ENCODE measurements at regions not wholly inside any gene's neighbourhood (a gene's known extent, or its start where the extent isn't known, plus 50 kb on each side); places are given as distances from the start of the nearest gene placed in this dataset.
"Not testable (repeated sequence)": the region's sequence is repeated elsewhere in the genome, so short reads cannot be mapped to it uniquely, and the experiment has no call there.

DNA sequence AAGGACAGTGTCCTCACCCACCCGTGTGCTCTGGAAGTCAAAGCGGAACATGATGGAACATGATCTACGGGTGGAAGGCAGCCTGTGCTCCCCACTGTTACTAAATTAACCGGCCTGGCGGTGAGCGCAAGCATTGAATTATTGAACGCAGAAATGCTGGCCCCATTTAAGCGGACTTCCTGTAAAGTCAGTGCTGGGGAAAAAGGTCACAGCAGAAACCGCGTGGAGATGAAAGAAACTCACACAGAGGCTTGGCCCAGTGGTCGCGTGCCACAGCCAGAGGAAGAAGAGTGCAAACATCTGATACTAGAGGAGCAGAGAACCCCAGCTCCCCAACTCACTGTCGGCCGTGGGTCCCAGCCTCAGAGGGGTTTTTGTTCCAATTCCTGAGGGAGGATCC, 321.2 kb downstream of the ADGRD1 start:
- Histone ChIP-seq H3K27ac (ENCODE audit: low read length) (no peak overlapping the region), H3K4me1 (ENCODE audit: control insufficient read depth, low read depth, low read length) (no peaks in the 10 kb centered on the region), H3K9ac (ENCODE audit: low read length) (no peak overlapping the region), H3K36me3 (ENCODE audit: control insufficient read depth, low read depth, low read length) (no peaks in the 10 kb centered on the region), H3K9me3 (ENCODE audit: control insufficient read depth, low read depth, low read length) (no peaks in the 10 kb centered on the region), H3K4me3 (ENCODE audit: low read length) (no peak overlapping the region), H3K27me3 (ENCODE audit: control insufficient read depth, insufficient read depth, low read length) (no peaks in the 10 kb centered on the region)

DNA sequence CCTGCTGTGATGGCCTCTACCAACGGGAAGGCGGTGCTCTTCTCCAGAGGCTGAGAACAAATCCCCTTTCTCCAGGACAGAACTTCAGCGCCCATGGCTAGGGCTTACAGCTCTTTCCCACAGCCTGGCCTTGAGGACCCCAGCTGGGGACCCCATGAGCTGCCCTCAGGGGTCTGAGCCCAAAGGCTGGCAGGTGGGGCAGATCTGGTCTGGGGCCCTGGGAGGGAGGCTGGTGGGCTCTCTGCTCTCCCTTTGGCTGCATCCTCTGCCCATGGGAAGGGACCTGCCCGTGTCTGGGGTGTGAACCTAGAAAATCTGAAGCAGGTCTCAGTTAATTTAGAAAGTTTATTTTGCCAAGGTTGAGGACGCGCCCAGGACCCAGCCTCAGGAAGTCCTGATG, 322.1 kb downstream of the ADGRD1 start:
- Histone ChIP-seq H3K27ac (ENCODE audit: low read length) (no peak overlapping the region), H3K4me1 (ENCODE audit: control insufficient read depth, low read depth, low read length) (no peaks in the 10 kb centered on the region), H3K4me3 (ENCODE audit: low read length) (no peak overlapping the region), H3K36me3 (ENCODE audit: control insufficient read depth, low read depth, low read length) (no peaks in the 10 kb centered on the region), H3K9me3 (ENCODE audit: control insufficient read depth, low read depth, low read length) (no peaks in the 10 kb centered on the region), H3K9ac (ENCODE audit: low read length) (no peak overlapping the region), H3K27me3 (ENCODE audit: control insufficient read depth, insufficient read depth, low read length) (no peaks in the 10 kb centered on the region)

DNA sequence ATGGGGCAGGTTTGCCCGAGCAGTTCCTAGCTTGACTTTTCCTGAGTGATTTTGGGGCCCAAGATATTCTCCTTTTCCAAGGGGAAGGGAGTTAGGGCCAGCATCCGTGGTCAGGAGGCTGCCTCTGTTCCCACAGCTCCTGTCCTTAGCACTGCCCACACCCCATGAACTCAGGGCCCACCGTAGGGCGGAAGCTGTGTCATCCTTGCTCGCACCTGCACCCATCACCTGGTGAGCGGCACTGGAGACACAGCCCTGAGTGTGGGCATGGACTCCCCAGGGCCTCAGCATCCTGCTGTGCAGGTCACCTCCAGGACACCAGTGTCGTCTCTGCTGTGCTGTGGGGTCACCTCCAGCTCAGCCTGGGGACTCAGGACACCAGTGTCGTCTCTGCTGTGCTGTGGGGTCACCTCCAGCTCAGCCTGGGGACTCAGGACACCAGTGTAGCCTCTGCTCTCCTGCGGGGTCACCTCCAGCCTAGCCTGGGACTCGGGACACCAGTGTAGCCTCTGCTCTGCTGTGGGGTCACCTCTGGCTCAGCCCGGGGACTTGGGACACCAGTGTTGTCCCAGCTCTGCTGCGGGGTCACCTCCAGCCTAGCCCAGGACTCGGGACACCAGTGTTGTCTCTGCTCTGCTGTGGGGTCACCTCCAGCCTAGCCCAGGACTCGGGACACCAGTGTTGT, 322.9 kb downstream of the ADGRD1 start:
- Histone ChIP-seq H3K9me3 (ENCODE audit: control insufficient read depth, low read depth, low read length) (no peaks in the 10 kb centered on the region), H3K36me3 (ENCODE audit: control insufficient read depth, low read depth, low read length) (no peaks in the 10 kb centered on the region), H3K9ac (ENCODE audit: low read length) (no peak overlapping the region), H3K27ac (ENCODE audit: low read length) (no peak overlapping the region), H3K4me3 (ENCODE audit: low read length) (no peak overlapping the region), H3K27me3 (ENCODE audit: control insufficient read depth, insufficient read depth, low read length) (no peaks in the 10 kb centered on the region), H3K4me1 (ENCODE audit: control insufficient read depth, low read depth, low read length) (no peaks in the 10 kb centered on the region)

DNA sequence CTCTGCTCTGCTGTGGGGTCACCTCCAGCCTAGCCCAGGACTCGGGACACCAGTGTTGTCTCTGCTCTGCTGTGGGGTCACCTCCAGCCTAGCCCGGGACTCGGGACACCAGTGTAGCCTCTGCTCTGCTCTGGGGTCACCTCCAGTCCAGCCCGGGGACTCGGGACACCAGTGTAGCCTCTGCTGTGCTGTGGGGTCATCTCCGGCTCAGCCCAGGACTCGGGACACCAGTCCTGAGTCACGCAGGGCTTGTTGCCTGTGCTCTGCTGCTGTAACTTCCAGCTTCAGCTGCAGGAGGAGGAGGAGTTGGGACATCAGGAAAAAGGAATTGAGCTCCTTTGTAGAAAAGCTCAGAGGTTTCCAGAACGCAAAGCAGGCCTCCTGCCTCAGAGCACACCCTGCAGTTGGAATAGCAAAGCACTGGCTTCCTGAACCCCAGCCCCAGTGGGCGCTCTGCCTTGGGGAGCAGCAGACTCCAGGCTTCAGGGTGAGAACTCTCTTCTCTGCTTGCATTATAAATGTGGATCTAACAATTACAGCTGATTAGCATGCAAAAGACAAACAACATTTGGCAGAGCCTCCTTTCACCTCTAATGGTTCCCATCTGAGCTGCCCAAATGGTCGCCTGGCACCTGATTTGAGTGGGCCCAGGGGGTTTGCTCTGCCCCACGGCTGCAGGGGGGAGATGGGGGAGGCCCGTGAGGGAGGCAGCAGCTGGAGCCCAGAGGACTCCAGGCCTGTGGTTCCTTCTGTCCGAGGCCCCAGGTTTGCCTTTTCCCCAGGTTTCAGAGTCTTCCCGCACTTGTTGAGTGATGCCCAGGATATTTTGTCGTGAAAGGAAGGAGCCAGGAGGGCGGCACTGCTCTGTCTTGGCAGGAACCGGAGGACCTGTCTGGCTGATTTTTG, 323.7 kb downstream of the ADGRD1 start:
- not testable (repeated sequence) for H3K9me3 ChIP-seq (ENCODE audit: control insufficient read depth, low read depth, low read length); H3K27me3 ChIP-seq (ENCODE audit: control insufficient read depth, insufficient read depth, low read length)

DNA sequence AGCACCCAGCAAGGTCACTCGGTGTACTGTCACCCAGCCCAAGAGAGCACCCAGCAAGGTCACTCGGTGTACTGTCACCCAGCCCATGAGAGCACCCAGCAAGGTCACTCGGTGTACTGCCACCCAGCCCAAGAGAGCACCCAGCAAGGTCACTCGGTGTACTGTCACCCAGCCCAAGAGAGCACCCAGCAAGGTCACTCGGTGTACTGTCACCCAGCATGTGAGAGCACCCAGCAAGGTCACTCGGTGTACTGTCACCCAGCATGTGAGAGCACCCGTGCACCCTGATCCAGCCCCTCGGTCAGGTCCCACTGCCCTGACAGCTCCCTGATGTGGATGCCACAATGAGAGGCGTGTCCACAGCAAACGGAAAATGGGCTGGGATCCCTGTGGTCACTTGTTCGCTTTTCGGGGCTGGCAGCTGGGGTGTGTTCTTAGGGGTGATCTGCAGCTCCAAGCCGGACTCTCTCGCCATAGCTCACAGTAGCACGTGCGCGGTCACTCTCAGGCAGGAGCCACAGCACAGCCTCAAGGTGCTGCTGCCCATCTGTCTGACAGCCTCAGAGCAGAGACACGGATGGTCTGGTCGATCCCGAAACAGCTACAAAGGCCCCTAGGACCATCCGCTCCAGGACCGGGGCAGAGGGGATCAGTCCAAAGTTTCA, 324.9 kb downstream of the ADGRD1 start:
- not testable (repeated sequence) for H3K4me3 ChIP-seq (ENCODE audit: low read length); H3K36me3 ChIP-seq (ENCODE audit: control insufficient read depth, low read depth, low read length); H3K27ac ChIP-seq (ENCODE audit: low read length); H3K9me3 ChIP-seq (ENCODE audit: control insufficient read depth, low read depth, low read length); H3K4me1 ChIP-seq (ENCODE audit: control insufficient read depth, low read depth, low read length); H3K27me3 ChIP-seq (ENCODE audit: control insufficient read depth, insufficient read depth, low read length); H3K9ac ChIP-seq (ENCODE audit: low read length)

More for the DNA sequence above, 323.7 kb downstream of the ADGRD1 start:
- H3K9ac ChIP-seq (ENCODE audit: low read length); H3K4me3 ChIP-seq (ENCODE audit: low read length); H3K36me3 ChIP-seq (ENCODE audit: control insufficient read depth, low read depth, low read length); H3K4me1 ChIP-seq (ENCODE audit: control insufficient read depth, low read depth, low read length); H3K27ac ChIP-seq (ENCODE audit: low read length): not testable (repeated sequence)

DNA sequence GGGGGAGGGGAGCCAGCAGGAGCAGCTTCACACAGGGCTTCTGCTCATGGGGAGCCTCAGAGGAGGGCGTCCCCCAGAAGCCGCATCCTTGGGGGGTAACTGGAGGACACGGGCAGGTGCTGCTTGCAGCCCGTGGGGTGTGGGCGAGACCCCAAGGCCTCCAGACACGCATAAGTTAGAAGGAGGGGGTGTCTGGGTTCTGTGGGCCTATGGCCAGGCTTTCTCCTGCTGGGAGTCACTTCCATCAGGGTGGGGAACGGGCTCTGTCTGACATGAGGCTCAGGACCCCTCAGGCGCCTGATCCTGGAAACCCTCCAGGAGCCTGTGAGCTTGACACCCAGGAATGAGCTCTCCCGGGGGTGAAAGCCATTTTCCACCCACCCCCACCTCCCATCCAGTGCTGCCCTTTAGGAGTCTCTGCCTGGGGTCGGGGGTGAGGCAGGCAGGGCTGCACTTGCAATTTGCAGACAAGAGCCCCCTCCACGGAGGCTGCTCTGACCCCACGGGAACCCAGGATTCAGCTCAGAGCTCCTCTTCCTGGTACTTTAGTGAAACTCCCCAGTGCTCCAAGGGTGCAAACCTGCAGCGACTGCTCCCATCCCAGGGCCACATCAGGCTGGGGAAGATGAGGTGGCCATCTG, 325.7 kb downstream of the ADGRD1 start:
- no peaks in the 10 kb centered on the region for H3K9me3 ChIP-seq (ENCODE audit: control insufficient read depth, low read depth, low read length)
- H3K27me3 ChIP-seq (ENCODE audit: control insufficient read depth, insufficient read depth, low read length): no peaks in the 10 kb centered on the region
- no peak overlapping the region for H3K4me3 ChIP-seq (ENCODE audit: low read length)
- H3K36me3 ChIP-seq (ENCODE audit: control insufficient read depth, low read depth, low read length): no peaks in the 10 kb centered on the region
- H3K27ac ChIP-seq (ENCODE audit: low read length): no peak overlapping the region
- H3K4me1 ChIP-seq (ENCODE audit: control insufficient read depth, low read depth, low read length): no peaks in the 10 kb centered on the region
- no peak overlapping the region for H3K9ac ChIP-seq (ENCODE audit: low read length)

DNA sequence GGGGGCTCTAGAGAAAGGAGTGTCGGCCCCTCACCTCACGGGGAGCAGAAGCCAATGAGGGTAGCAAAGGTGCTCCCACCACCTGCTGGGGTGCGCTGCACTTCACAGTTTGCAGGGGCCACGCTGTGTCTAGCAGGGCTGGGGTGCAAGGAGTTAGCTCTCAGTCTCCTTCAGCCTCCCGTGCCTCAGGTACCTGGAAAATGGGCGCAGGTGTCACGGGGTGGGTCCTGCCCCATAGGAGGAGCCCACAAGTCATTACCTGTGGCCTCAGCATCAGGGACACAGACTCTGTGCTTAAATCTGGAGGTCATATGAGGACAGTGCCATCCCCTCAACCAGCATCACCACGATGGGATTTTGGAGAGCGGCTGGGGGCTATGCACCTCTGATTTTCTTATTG, 326.7 kb downstream of the ADGRD1 start:
- Histone ChIP-seq H3K27me3 (ENCODE audit: control insufficient read depth, insufficient read depth, low read length) (no peaks in the 10 kb centered on the region), H3K9ac (ENCODE audit: low read length) (no peak overlapping the region), H3K4me3 (ENCODE audit: low read length) (no peak overlapping the region), H3K4me1 (ENCODE audit: control insufficient read depth, low read depth, low read length) (no peaks in the 10 kb centered on the region), H3K27ac (ENCODE audit: low read length) (no peak overlapping the region), H3K36me3 (ENCODE audit: control insufficient read depth, low read depth, low read length) (no peaks in the 10 kb centered on the region), H3K9me3 (ENCODE audit: control insufficient read depth, low read depth, low read length) (no peaks in the 10 kb centered on the region)

DNA sequence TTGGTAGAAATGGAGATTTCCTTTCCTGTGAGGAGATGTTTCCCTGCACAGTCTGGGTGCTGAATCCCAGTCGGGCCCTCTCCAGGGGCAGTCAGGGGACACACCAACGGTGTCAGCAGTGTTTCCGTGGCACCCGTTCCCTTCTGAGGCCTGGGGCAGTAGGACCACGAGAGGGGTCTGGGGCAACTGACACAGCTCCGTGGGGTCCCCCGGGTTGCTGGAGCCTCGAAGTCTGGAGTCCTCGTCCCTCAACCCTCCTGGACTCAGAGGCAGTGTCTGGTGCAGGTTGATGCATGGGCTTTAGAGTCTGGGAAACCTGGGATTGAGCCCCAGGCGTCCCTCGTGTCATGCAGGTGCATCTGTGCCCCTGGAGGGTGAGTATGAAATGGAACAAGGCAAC, 327.3 kb downstream of the ADGRD1 start:
- Histone ChIP-seq H3K36me3 (ENCODE audit: control insufficient read depth, low read depth, low read length) (no peaks in the 10 kb centered on the region), H3K27me3 (ENCODE audit: control insufficient read depth, insufficient read depth, low read length) (no peaks in the 10 kb centered on the region), H3K4me3 (ENCODE audit: low read length) (no peak overlapping the region), H3K27ac (ENCODE audit: low read length) (no peak overlapping the region), H3K9ac (ENCODE audit: low read length) (no peak overlapping the region), H3K4me1 (ENCODE audit: control insufficient read depth, low read depth, low read length) (no peaks in the 10 kb centered on the region), H3K9me3 (ENCODE audit: control insufficient read depth, low read depth, low read length) (no peaks in the 10 kb centered on the region)

DNA sequence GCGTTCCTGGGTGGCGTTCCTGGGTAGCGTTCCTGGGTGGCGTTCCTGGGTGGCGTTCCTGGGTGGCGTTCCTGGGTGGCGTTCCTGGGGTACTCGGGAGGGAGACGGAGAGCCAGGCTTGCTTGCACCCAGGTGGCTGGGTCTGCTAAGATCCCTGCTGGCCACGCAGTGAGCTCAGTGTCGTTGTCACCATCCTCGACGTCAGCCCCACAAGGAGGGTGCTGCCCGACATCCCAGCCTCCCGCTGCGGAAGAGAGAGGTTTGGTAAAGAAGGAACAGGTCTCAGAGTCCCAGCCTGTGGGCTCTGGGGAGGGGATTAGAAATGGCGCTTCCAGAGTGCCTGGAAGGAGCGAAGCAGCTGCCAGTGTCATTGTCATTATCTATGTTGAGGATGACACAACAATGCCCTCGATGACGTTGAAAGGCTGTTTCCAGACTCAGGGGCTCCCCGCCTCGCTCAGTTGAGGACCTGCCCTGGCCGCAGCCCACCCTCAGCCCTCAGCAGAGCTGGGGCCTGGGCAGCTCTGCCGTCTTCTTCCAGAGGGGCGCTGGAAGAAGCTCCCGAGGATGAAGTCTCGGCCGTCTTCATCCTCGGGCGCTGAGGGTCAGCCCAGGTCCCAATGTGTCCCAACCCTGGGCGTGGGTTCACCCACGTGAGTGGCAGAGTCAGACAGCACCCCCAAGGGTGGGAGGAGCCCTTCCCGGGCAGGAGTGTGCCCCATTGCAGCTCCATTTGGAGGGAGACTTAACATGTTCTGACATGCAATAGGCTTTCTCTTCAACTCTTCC, 328.8 kb downstream of the ADGRD1 start:
- Histone ChIP-seq H3K9me3 (ENCODE audit: control insufficient read depth, low read depth, low read length) (no peaks in the 10 kb centered on the region), H3K27ac (ENCODE audit: low read length) (no peak overlapping the region), H3K27me3 (ENCODE audit: control insufficient read depth, insufficient read depth, low read length) (no peaks in the 10 kb centered on the region), H3K36me3 (ENCODE audit: control insufficient read depth, low read depth, low read length) (no peaks in the 10 kb centered on the region), H3K4me1 (ENCODE audit: control insufficient read depth, low read depth, low read length) (no peaks in the 10 kb centered on the region), H3K4me3 (ENCODE audit: low read length) (no peak overlapping the region), H3K9ac (ENCODE audit: low read length) (no peak overlapping the region)

DNA sequence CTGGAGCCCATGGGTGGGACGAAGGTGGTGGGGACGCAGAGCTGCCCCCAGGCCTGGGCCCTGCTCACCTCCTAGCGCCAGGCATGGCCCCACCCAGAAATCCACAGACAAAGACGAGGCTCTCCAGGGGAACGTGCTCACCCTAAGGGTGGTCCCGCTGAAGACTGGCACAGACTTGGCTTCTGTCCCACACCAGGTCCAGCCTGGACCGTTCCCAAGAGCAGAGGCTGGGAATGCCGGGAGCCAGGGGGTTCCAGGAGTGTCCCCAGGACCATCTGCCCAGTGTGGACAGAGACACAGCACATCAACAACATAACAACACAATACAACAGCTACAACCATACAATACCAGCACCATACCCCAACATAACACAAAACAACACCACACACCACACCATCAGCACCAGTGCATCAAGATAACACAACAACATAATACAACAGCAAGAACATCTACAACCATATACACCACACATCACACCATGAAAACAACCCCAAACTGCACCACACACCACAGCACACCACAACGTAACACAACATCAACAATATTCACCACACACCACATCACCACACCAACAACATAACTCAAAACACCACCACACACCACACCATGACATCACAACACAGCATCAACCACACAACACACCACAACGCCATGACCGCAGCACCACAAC, 329.6 kb downstream of the ADGRD1 start:
- no peak overlapping the region for H3K9ac ChIP-seq (ENCODE audit: low read length)
- no peaks in the 10 kb centered on the region for H3K36me3 ChIP-seq (ENCODE audit: control insufficient read depth, low read depth, low read length)
- H3K27me3 ChIP-seq (ENCODE audit: control insufficient read depth, insufficient read depth, low read length): no peaks in the 10 kb centered on the region
- no peak overlapping the region for H3K27ac ChIP-seq (ENCODE audit: low read length)
- H3K4me3 ChIP-seq (ENCODE audit: low read length): no peak overlapping the region
- H3K9me3 ChIP-seq (ENCODE audit: control insufficient read depth, low read depth, low read length): no peaks in the 10 kb centered on the region
- H3K4me1 ChIP-seq (ENCODE audit: control insufficient read depth, low read depth, low read length): no peaks in the 10 kb centered on the region
